OCI-LY7 (cell line): ENCODE measurements at regions not wholly inside any gene's neighbourhood (a gene's known extent, or its start where the extent isn't known, plus 50 kb on each side); places are given as distances from the start of the nearest gene placed in this dataset. TPM values are rescaled to one million over a fixed set of nuclear protein-coding genes. Genes with fewer than 3 reads are reported as not detected.
"Not testable (repeated sequence)": the region's sequence is repeated elsewhere in the genome, so short reads cannot be mapped to it uniquely, and the experiment has no call there.

Source experiments
- BruUV-seq: library from RNA; stranded (reverse); fragments of 400-500 nt; replicated peaks from 2 replicates; lab custom pipeline; 2021; lab: Mats Ljungman, UMichigan
- CTCF ChIA-PET: fragments of 300-600 bp; sonication (Branson Sonifier 250); formaldehyde crosslinking; loops from one replicate; lab custom pipeline; 2022; ENCODE audit warnings: antibody characterized with exemption; ENCODE audit not compliant: unreplicated experiment; lab: Charles Lee
- POLR2A ChIA-PET: fragments of 300-600 bp; sonication (Branson Sonifier 250); formaldehyde crosslinking; loops from one replicate; lab custom pipeline; 2022; ENCODE audit warnings: antibody characterized with exemption; lab: Charles Lee
- DNase-seq: peaks from one replicate; pipeline ENCODE4 v3.0.0-alpha.2; 2015; ENCODE audit warnings: low spot score
- H2AFZ ChIP-seq: fragments of 200-600 bp; sonication (generic), shearing (Covaris generic); 2 replicates; pipeline ENCODE4 v1.6.1; 2014; ENCODE audit warnings: mild to moderate bottlenecking, antibody characterized with exemption, low read length, moderate library complexity
- H3K27ac ChIP-seq: fragments of 200-600 bp; sonication (generic); 2 replicates; pipeline ENCODE4 v1.5.1; 2014; ENCODE audit warnings: mixed run types, low read depth, mild to moderate bottlenecking, moderate library complexity, low read length, inconsistent platforms; ENCODE audit not compliant: poor library complexity, severe bottlenecking
- H3K36me3 ChIP-seq: fragments of 200-600 bp; sonication (generic); 2 replicates; pipeline ENCODE4 v1.6.1; 2014; ENCODE audit warnings: mild to moderate bottlenecking, antibody characterized with exemption, low read length, moderate library complexity, mixed read lengths; ENCODE audit not compliant: insufficient read depth
- H3K4me1 ChIP-seq: fragments of 200-600 bp; sonication (generic); 2 replicates; pipeline ENCODE4 v1.5.1; 2014; ENCODE audit warnings: mild to moderate bottlenecking, low read length; ENCODE audit not compliant: insufficient read depth, poor library complexity, severe bottlenecking
- H3K4me2 ChIP-seq: fragments of 200-600 bp; sonication (generic); 2 replicates; pipeline ENCODE4 v1.6.1; 2014; ENCODE audit warnings: mild to moderate bottlenecking, low read length
- H3K4me3 ChIP-seq: fragments of 200-600 bp; sonication (generic); 2 replicates; pipeline ENCODE4 v1.5.1; 2014; ENCODE audit warnings: mild to moderate bottlenecking, low read depth, low read length; ENCODE audit not compliant: poor library complexity, severe bottlenecking
- H3K79me2 ChIP-seq: fragments of 200-600 bp; sonication (generic); 2 replicates; pipeline ENCODE4 v1.6.1; 2016; ENCODE audit warnings: low read depth, mild to moderate bottlenecking, low read length, moderate library complexity, mixed read lengths; ENCODE audit not compliant: insufficient read depth
- H3K9me2 ChIP-seq: fragments of 200-600 bp; sonication (generic); 2 replicates; pipeline ENCODE4 v1.6.1; 2016; ENCODE audit warnings: mild to moderate bottlenecking, low read length, mixed read lengths; ENCODE audit not compliant: insufficient read depth
- H3K9me3 ChIP-seq: fragments of 200-600 bp; sonication (generic); 2 replicates; pipeline ENCODE4 v1.6.1; 2014; ENCODE audit warnings: mild to moderate bottlenecking, mixed run types, low read length, mixed read lengths
- H4K20me1 ChIP-seq: fragments of 200-600 bp; sonication (generic); 2 replicates; pipeline ENCODE4 v1.6.1; 2014; ENCODE audit warnings: mild to moderate bottlenecking, antibody characterized with exemption, low read length, moderate library complexity, mixed read lengths; ENCODE audit not compliant: insufficient read depth
- intact Hi-C: fragments of 100-400 bp; cut with micrococcal nuclease; formaldehyde crosslinking; loops from one replicate; pipeline ENCODE4 v1.10.0; 2022; ENCODE audit not compliant: unreplicated experiment
- small RNA-seq: library from RNA; depleted of rRNA; stranded (forward); fragments of <200 nt; gene quantifications from one replicate; pipeline ENCODE3, GENCODE V24; 2014

GRCh38 chr22:15922132-15922531, 232.3 kb downstream of the POTEH start:
- H3K9me3 ChIP-seq, DNase-seq, H3K79me2 ChIP-seq, intact Hi-C loops, H3K27ac ChIP-seq, H3K4me1 ChIP-seq, BruUV-seq, CTCF ChIA-PET, H3K4me3 ChIP-seq, H3K9me2 ChIP-seq, H4K20me1 ChIP-seq, POLR2A ChIA-PET, H3K36me3 ChIP-seq, H3K4me2 ChIP-seq, H2AFZ ChIP-seq: not testable (repeated sequence)

DNA sequence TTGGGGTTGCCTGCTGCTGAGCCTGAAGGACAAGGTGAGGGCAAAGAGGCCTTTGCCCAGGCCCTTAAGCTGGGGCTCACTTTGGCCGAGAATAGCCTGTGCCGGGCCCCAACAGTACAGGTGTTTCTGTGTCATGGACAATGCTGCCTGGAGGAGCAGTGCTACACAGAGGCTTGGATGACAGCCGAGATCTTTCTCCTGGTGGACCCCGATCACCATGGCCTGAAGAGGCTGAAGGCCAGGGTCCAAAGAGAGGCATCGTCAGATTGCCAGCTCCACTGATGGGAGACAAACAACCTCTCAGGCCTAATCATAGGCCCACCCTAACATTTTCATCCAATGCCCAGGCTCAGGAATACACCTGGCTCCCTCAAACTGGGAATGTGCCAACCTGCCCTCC, 232.8 kb downstream of the POTEH start:
- H3K36me3 ChIP-seq, H3K4me3 ChIP-seq, H3K4me2 ChIP-seq, H2AFZ ChIP-seq, H4K20me1 ChIP-seq, CTCF ChIA-PET, H3K4me1 ChIP-seq, intact Hi-C loops, H3K79me2 ChIP-seq, POLR2A ChIA-PET, BruUV-seq, DNase-seq, H3K27ac ChIP-seq, H3K9me2 ChIP-seq, H3K9me3 ChIP-seq: not testable (repeated sequence)

DNA sequence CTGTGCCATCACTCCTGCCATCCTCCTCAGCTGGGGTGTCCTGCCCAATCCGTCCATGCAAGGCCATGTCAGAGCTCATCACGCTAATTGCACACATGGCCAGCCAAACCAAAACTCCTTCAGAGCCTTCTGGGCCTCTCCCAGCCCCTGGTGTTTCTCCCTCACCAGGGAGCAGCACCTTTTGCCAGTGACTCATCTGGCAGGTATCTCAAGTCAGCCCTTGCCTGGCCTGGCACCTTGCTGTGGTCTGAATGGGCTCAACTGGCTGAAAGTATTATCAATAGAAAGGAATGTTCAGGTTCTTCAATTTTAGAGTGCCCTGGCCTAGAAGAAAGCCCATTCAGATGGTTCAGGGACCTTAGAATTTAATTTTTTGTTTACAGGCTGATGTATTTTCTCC, 235.0 kb downstream of the POTEH start:
- H2AFZ ChIP-seq, H3K4me1 ChIP-seq, H4K20me1 ChIP-seq, BruUV-seq, POLR2A ChIA-PET, intact Hi-C loops, H3K9me3 ChIP-seq, H3K79me2 ChIP-seq, H3K4me3 ChIP-seq, CTCF ChIA-PET, DNase-seq, H3K36me3 ChIP-seq, H3K9me2 ChIP-seq, H3K27ac ChIP-seq, H3K4me2 ChIP-seq: not testable (repeated sequence)

GRCh38 chr22:15927172-15927571, 237.3 kb downstream of the POTEH start:
- H2AFZ ChIP-seq, H3K4me3 ChIP-seq, H3K36me3 ChIP-seq, H3K4me1 ChIP-seq, intact Hi-C loops, H3K9me2 ChIP-seq, DNase-seq, H3K27ac ChIP-seq, H4K20me1 ChIP-seq, CTCF ChIA-PET, H3K4me2 ChIP-seq, BruUV-seq, H3K9me3 ChIP-seq, H3K79me2 ChIP-seq, POLR2A ChIA-PET: not testable (repeated sequence)

Small RNAs in the stretch of these regions (small RNA-seq; reads per million reads assigned to genes)
- gene AP000522.1: not detected
